CD4-positive, alpha-beta T cell (primary cell): ENCODE measurements at regions not wholly inside any gene's neighbourhood (a gene's known extent, or its start where the extent isn't known, plus 50 kb on each side); places are given as distances from the start of the nearest gene placed in this dataset.

Experiments used
- ATAC-seq: fragments of 200-7000 bp; cut with Tn5 transposase; one replicate; pipeline ENCODE4 v1.10.0; 2022; ENCODE audit warnings: mild to moderate bottlenecking; ENCODE audit not compliant: poor library complexity
- CTCF ChIA-PET: fragments of 350-600 bp; sonication (Branson Sonifier 250); formaldehyde crosslinking; loops from one replicate; lab custom pipeline; 2021; ENCODE audit warnings: antibody characterized with exemption, inconsistent platforms; lab: Charles Lee
- POLR2A ChIA-PET: fragments of 350-600 bp; sonication (Branson Sonifier 250); formaldehyde crosslinking; loops from one replicate; lab custom pipeline; 2021; ENCODE audit warnings: antibody characterized with exemption, inconsistent platforms; lab: Charles Lee
- DNase-seq, 14 experiments: peaks; one replicate each; pipeline ENCODE4 v3.0.0-alpha.2; 2013 to 2020; ENCODE audit warnings: mixed read lengths in 2 of 14
- H3K27ac ChIP-seq, 2 donors: one replicate each; pipeline versions ENCODE4 v1.5.1 to v1.7.0; 2013; ENCODE audit warnings: low read length in 2 of 2, low read depth in 1 of 2, mild to moderate bottlenecking in 1 of 2
- H3K27me3 ChIP-seq, 2 experiments: 1 replicate in 1 of 2; 2 replicates in 1 of 2; pipeline versions ENCODE4 v1.6.1 to v1.7.0; 2013; ENCODE audit warnings: low read length in 2 of 2, control low read depth in 1 of 2, mild to moderate bottlenecking in 1 of 2, moderate library complexity in 1 of 2; ENCODE audit not compliant: insufficient read depth in 2 of 2, control insufficient read depth in 1 of 2
- H3K36me3 ChIP-seq: one replicate; pipeline ENCODE4 v1.6.1; 2013; ENCODE audit warnings: low read length, control low read depth; ENCODE audit not compliant: insufficient read depth
- H3K4me1 ChIP-seq: one replicate; pipeline ENCODE4 v1.6.1; 2013; ENCODE audit warnings: low read length, control low read depth; ENCODE audit not compliant: insufficient read depth
- H3K4me3 ChIP-seq: one replicate; pipeline ENCODE4 v1.5.1; 2013; ENCODE audit warnings: mild to moderate bottlenecking, low read length, moderate library complexity
- H3K9me3 ChIP-seq, 2 experiments: 1 replicate in 1 of 2; 2 replicates in 1 of 2; pipeline versions ENCODE4 v1.6.1 to v1.7.0; 2013; ENCODE audit warnings: low read length in 2 of 2, mild to moderate bottlenecking in 2 of 2, control low read depth in 1 of 2, moderate library complexity in 1 of 2; ENCODE audit not compliant: control insufficient read depth in 1 of 2, insufficient read depth in 1 of 2
- H3K27ac Mint-ChIP-seq: one replicate; pipeline ENCODE4 v1.8.0; 2020; ENCODE audit warnings: mixed read lengths
- H3K27me3 Mint-ChIP-seq: one replicate; pipeline ENCODE4 v1.8.0; 2021; ENCODE audit warnings: mixed read lengths
- H3K36me3 Mint-ChIP-seq: one replicate; pipeline ENCODE4 v1.8.0; 2021; ENCODE audit warnings: low read depth, mixed read lengths
- H3K4me1 Mint-ChIP-seq: one replicate; pipeline ENCODE4 v1.8.0; 2021; ENCODE audit warnings: low read depth, mixed read lengths
- H3K4me3 Mint-ChIP-seq: one replicate; pipeline ENCODE4 v1.8.0; 2020; ENCODE audit warnings: mild to moderate bottlenecking, mixed read lengths
- H3K9me3 Mint-ChIP-seq: one replicate; pipeline ENCODE4 v1.8.0; 2020; ENCODE audit warnings: mixed read lengths
- CTCF ChIP-seq: fragments of 200-600 bp; IDR thresholded peaks from one replicate; pipeline ENCODE4 v1.8.0; 2022; ENCODE audit warnings: antibody characterized with exemption, mild to moderate bottlenecking
- intact Hi-C, 2 experiments: fragments of 100-400 bp; cut with DNase I in 1 of 2; cut with micrococcal nuclease in 1 of 2; formaldehyde crosslinking; loops; one replicate each; pipeline versions ENCODE4 v1.15.1 to v1.9.0; 2023 to 2025; cut with DNase I, micrococcal nuclease

GRCh38 chr9:116008278-116008677, 145.3 kb upstream of the PAPPA start:
- no peaks in the 10 kb centered on the region for H3K27me3 Mint-ChIP-seq
- Histone ChIP-seq H3K27ac (no peak overlapping the region), H3K27me3 (no peaks in the 10 kb centered on the region), H3K9me3 (no peaks in the 10 kb centered on the region), H3K4me3 (no peak overlapping the region), H3K36me3 (no peaks in the 10 kb centered on the region), H3K4me1 (no peaks in the 10 kb centered on the region)
- no peak overlapping the region for H3K27ac Mint-ChIP-seq
- ATAC-seq, result no peak
- no peaks in the 10 kb centered on the region for H3K9me3 Mint-ChIP-seq
- H3K4me1 Mint-ChIP-seq, result no peaks in the 10 kb centered on the region
- no peak for DNase-seq
- TF ChIP-seq CTCF, result no peak
- POLR2A ChIA-PET, result no interaction called here
- H3K4me3 Mint-ChIP-seq, result no peak overlapping the region
- intact Hi-C loops, result no loop called here
- CTCF ChIA-PET, result no interaction called here
- H3K36me3 Mint-ChIP-seq, result no peaks in the 10 kb centered on the region

- no peaks in the 10 kb centered on the region for H3K36me3 ChIP-seq
Measured at GRCh38 chr9:116009420-116009819, 144.2 kb upstream of the PAPPA start.

GRCh38 chr9:116015855-116016254, 137.7 kb upstream of the PAPPA start:
- H3K4me1 ChIP-seq, result no peaks in the 10 kb centered on the region
- H3K36me3 ChIP-seq, result no peaks in the 10 kb centered on the region
- ChIA-PET POLR2A (no interaction called here), CTCF (no interaction called here)
- Mint-ChIP-seq H3K27me3 (no peaks in the 10 kb centered on the region), H3K4me1 (no peaks in the 10 kb centered on the region), H3K9me3 (no peaks in the 10 kb centered on the region), H3K27ac (no peak overlapping the region), H3K4me3 (no peak overlapping the region), H3K36me3 (no peaks in the 10 kb centered on the region)
- no peak for DNase-seq
- no peak for ATAC-seq
- H3K27me3 ChIP-seq, result no peaks in the 10 kb centered on the region
- TF ChIP-seq CTCF, result no peak
- no peak overlapping the region for H3K27ac ChIP-seq
- intact Hi-C loops, result no loop called here
- peaks cover 0 to 3% of the 10 kb centered on the region in 2 experiments for H3K9me3 ChIP-seq
- no peak overlapping the region for H3K4me3 ChIP-seq

More at GRCh38 chr9:116009420-116009819, 144.2 kb upstream of the PAPPA start:
- Mint-ChIP-seq H3K9me3 (no peaks in the 10 kb centered on the region), H3K4me3 (no peak overlapping the region), H3K36me3 (no peaks in the 10 kb centered on the region), H3K27ac (no peak overlapping the region), H3K27me3 (no peaks in the 10 kb centered on the region), H3K4me1 (no peaks in the 10 kb centered on the region)
- Histone ChIP-seq H3K27ac (no peak overlapping the region), H3K4me3 (no peak overlapping the region), H3K4me1 (no peaks in the 10 kb centered on the region), H3K9me3 (no peaks in the 10 kb centered on the region), H3K27me3 (no peaks in the 10 kb centered on the region)
- ChIA-PET CTCF (no interaction called here), POLR2A (no interaction called here)
- ATAC-seq (no peak), DNase-seq (no peak)
- intact Hi-C loops, result no loop called here
- no peak for TF ChIP-seq CTCF
